NCI-H1092 treated with DMSO at 0.1 percent for 48 hours (cell line): ENCODE measurements at regions not wholly inside any gene's neighbourhood (a gene's known extent, or its start where the extent isn't known, plus 50 kb on each side); places are given as distances from the start of the nearest gene placed in this dataset.

Source experiments
- DNase-seq: peaks from one replicate; lab custom pipeline; 2025; lab: John Stamatoyannopoulos, UW

DNA sequence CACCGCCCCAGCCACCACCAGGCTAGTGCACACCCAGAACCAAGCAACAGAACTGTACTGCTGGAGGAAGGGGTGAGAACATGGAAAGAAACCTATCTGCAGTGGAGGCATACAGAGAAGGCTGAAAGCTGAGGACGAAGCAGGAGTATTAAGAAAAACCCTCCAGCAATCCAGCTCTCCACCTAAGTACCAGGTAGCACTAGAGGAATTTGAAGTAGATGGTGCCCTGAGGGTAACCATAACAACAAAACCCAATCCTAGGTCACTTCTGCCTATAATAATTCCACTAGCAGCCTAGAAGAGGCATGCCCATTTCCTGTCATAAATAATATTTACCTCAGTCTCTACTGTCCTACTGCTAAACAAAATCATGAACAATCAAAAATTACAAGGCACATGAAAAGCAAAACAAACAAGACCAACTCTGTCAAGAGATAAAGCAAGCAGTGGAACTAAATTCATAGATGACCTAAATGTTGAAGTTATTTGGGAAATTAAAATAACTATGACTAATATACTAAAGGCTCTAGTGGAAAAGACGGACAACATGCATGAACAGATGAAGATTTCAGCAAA is 51.1 kb downstream of the HYCC1 start:
- no peak for DNase-seq

- DNase-seq: no peak
Observed at GRCh38 chr7:22958742-22959141, 55.2 kb downstream of the HYCC1 start.

DNA sequence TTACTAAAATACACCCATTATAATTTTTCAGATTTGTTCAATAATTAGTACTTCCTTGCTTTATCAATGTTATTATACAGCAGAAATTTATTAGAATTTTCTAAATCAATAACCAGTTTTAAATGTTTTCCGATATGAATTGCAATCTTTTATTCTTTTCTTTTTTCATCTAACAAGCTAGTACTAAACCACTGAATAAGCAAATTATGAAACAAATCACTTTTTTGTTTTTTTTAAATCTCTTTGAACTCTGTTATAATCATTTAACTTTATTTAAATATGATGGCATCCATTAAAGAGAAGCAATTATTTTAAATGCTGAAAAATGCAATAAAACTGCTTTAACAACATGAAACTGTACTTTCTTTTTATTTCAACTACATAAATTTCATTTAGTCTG is 59.7 kb downstream of the HYCC1 start:
- no peak for DNase-seq

DNA sequence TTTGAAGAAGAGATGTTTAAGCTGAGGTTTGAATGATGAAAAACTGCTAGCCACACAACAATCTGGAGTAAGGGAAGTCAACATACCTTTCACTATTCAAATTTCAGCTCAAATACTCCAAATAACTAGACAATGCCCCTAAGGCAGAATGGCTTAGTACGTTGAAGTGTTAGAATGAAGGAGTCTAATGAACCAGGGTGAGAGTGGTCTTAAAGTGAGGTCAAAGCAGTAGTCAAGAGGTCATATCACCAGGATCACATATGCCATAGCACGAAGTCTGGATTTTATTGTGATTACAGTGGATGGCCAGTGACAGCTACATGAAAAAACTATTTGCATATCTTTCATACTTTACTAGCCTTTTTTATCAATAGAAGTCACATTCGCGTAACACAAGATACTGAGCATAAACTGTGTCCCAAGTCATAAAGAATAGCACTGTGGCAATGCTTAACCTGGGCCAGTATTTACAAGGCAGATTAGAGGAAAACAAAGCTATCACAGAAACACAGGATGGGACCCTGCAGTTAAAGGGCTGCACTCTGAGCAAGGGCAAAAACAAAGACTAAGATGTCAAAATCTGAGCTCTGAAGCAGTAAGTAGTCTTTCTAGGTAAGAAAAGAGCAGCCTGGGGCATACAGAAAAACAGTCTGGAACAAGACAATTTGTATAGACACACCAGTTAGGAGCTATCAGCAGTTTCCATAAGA is 61.5 kb downstream of the HYCC1 start:
- DNase-seq: no peak

GRCh38 chr7:22949944-22950343 is 64.0 kb downstream of the HYCC1 start:
- no peak for DNase-seq

GRCh38 chr7:22949221-22949620 is 64.7 kb downstream of the HYCC1 start:
- DNase-seq: no peak

DNA sequence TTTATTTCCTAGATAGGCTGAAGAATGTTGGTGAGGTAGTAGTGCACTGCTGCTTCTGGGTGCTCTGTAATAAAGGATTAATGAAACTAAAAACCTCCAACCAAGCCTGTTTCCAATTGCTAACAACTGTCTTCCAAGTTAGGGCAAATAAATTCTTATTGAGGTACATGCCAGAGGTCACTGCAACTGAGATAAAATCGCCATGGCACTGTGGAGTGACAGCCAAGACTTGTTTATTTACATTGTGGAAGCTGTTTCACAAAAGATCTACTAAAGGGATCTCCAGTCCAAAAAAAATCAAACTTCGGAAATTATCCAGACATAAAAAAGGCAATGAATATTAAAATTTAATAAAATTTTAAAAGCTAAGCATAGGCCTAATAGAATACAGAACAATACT is 65.2 kb downstream of the HYCC1 start:
- no peak for DNase-seq

- no peak for DNase-seq
Observed at GRCh38 chr7:22945584-22945983, 68.3 kb downstream of the HYCC1 start.

- no peak for DNase-seq
Observed at GRCh38 chr7:22944510-22944909, 69.4 kb downstream of the HYCC1 start.

- no peak for DNase-seq
Observed at GRCh38 chr7:22944022-22944421, 69.9 kb downstream of the HYCC1 start.

GRCh38 chr7:22942191-22942590 is 71.7 kb downstream of the HYCC1 start:
- no peak for DNase-seq

- DNase-seq: no peak
Observed at GRCh38 chr7:22939842-22940241, 74.1 kb downstream of the HYCC1 start.

DNA sequence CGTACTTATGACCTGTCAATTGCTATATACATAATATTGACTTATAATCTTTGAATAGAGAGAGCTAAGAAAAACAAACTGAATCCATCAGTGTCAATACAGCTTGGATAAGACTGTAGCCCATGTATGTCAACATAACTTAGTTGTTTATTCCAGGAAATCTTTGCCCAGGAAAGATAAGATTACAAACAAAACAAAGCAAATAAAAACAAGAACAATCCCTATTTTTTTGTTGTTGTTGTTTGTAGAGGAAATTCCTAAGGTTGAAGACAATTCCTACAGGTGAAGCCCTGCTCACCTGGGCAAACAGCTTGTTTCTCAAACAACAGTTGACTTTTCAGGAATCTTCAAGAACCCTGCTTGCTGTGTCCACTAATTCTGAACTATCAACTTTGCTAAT is 76.0 kb downstream of the HYCC1 start:
- no peak for DNase-seq

- no peak for DNase-seq
Observed at GRCh38 chr7:22936246-22936645, 77.7 kb downstream of the HYCC1 start.

- no peak for DNase-seq
Observed at GRCh38 chr7:22935269-22935668, 78.7 kb downstream of the HYCC1 start.

DNA sequence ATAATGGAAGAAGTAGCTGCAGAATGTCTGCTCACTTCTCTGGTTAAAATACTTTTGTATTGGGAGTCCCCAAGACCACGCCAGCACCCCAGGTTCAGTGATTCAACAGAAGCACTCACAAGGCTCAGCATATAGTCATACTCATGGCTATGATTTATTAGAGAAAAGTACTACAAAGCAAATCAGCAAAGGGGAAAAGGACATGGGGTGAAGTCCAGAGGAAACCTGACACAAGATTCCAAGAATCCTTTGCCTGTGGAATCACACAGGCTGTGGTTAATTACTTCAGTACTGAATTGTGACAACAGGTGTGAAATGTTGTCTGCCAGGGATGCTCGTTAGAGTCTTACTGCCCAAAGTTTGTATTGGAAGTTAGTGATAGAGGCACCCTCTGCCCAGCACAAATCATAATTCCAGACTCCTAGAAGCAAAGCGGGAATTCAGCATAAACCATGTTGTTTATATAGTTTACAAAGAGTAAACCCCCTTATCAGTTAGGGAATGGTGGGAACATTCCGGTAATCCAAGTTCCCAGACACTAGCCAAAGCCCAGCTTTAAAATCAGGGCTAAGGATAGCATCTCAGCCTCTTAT is 79.4 kb downstream of the HYCC1 start:
- no peak for DNase-seq

DNA sequence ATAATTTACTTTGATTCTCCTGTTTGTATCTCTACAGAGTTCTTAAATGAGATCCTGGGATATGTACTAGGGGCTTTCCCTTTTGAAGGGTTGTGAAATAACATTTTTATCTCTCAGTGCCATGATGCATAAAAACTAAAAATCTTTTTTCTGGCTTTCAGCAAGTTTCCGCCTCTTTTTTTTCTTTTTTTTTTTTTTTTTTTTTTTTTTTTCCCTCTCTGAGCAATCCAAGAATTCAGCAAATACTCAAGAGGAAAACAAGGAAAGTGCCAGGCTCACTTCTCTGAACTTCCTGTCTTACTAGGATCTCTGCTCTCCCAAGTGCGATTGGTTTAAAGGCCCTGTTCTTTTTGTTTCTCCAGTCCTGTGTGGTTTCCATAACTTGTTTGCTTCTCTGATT is 79.9 kb downstream of the HYCC1 start:
- DNase-seq: no peak

DNA sequence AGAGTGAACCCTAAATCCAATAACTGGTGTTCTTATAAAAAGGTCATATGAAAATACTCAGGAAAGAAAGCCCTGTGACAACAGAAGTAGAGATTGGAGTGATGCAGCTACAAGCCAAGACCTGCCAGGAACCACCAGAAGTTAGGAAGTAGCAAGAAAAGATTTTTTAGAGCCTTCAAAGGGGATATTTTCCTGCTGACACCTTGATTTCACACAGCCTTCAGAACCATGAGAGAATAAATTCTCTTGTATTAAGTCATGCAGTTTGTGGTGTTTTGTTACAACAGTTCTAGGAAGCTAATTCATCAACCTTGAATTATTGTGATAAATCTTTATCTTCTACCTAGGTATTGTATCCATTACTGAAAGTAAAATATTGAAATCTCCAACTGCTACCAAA is 81.0 kb downstream of the HYCC1 start:
- no peak for DNase-seq

- no peak for DNase-seq
Observed at GRCh38 chr7:22931011-22931410, 82.9 kb downstream of the HYCC1 start.

DNA sequence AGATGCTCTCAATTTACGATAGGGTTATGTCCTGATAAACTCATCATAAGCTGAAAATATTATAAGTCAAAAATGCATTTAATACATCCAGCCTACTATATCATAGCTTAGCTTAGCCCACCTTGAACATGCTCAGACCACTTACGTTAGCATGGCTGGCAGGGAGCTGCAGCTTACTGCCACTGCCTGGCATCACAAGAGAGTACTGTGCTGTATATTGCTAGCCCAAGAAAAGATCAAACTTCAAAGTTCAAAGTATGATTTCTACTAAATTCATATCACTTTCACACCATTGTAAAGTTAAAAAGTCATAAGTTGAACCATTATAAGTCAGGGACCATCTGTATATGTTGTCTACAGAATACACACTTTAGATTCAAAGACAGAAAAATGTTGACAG is 91.6 kb downstream of the HYCC1 start:
- DNase-seq: no peak

DNA sequence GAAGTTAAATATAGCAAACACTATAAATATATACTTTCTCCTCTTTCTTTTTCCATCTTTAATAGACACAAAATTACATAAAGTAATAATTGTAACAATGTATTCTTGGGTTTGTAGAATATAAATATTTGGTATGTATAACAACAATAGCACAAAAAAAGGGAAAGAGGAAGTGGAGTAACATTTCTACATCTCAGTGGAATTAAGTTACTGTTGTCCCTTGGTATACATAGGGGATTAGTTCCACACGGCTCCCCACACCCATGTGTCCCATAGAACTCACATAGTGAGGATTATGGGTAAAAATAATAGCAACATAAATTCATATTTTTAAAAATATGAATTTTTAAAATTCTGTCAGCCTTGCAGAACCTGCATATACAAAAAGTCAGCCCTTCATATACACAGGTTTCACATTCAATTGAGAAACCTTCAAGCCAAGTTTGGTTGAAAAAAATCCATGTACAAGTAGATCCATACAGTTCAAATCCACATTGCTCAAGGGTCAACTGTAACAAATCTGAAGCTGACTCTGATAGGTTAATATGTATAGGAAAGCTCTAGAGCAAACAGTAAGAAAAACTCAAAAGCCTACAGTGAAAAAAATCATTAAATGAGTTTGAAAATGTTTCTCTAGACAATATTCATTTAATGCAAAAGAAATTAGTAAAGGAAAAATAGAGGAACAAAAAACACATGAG is 92.4 kb downstream of the HYCC1 start:
- no peak for DNase-seq

DNA sequence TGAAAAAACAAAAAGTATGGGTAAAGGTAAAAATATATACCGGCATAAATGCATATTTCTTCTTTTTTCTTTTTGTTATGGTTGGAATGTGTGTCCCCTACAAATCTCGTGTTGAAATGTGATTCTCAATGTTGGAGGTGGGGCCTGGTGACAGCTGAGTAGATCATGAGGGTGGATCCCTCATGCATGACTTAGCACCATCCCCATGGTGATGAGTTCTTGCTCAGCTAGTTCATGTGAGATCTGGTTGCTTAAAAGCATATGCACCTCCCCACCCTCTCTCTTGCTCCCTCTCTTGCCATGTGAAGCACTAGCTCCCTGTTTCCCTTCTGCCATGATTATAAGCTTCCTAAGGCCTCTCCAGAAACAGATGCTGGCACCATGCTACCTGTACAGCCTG is 93.3 kb downstream of the HYCC1 start:
- DNase-seq: no peak

GRCh38 chr7:22913158-22913557 is 90.5 kb upstream of the TOMM7 start:
- no peak for DNase-seq
